BLaER1 treated with 17β-estradiol and CSF1 and Interleukin-3, amounts not matched to agents 10 nM and 100 nM (cell line): ENCODE measurements at regions not wholly inside any gene's neighbourhood (a gene's known extent, or its start where the extent isn't known, plus 50 kb on each side); places are given as distances from the start of the nearest gene placed in this dataset.
A peak's percentile ranks its signal among the peaks of the same experiment; 100 is the strongest.

Source experiments
- H3K27ac ChIP-seq, 11 experiments: shearing (Covaris generic); formaldehyde crosslinking; 2 replicates each; pipeline ENCODE4 v1.8.1; 2022
- H3K27me3 ChIP-seq, 11 experiments: shearing (Covaris generic); formaldehyde crosslinking; 2 replicates each; pipeline ENCODE4 v1.8.1; 2022
- H3K36me3 ChIP-seq, 11 experiments: shearing (Covaris generic); formaldehyde crosslinking; 2 replicates each; pipeline ENCODE4 v1.8.1; 2022
- H3K4me1 ChIP-seq, 10 experiments: shearing (Covaris generic); formaldehyde crosslinking; 2 replicates each; pipeline ENCODE4 v1.8.1; 2022
- H3K4me2 ChIP-seq, 11 experiments: shearing (Covaris generic); formaldehyde crosslinking; 2 replicates each; pipeline ENCODE4 v1.8.1; 2022
- H3K4me3 ChIP-seq, 10 experiments: shearing (Covaris generic); formaldehyde crosslinking; 2 replicates each; pipeline ENCODE4 v1.8.1; 2022
- H3K9ac ChIP-seq, 11 experiments: shearing (Covaris generic); formaldehyde crosslinking; 2 replicates each; pipeline ENCODE4 v1.8.1; 2022
- H3K9me3 ChIP-seq, 11 experiments: shearing (Covaris generic); formaldehyde crosslinking; replicated peaks in 1 of 11; 2 replicates each; pipeline ENCODE4 v1.8.1; 2022
- H4K20me1 ChIP-seq, 11 experiments: shearing (Covaris generic); formaldehyde crosslinking; 2 replicates each; pipeline ENCODE4 v1.8.1; 2022
- Cebpa-rat ChIP-seq, 11 experiments: shearing (Covaris generic); IDR thresholded peaks; 2 replicates each; pipeline ENCODE4 v1.8.1; 2022

- peaks cover 0 to 12% (median 5%) of the 10 kb centered on the region in 10 experiments; a peak in 10 of 20 replicates for H3K4me1 ChIP-seq
Measured at GRCh38 chr3:177563243-177563780, 366.0 kb upstream of the TBL1XR1 start.

GRCh38 chr3:177563792-177564191 is 366.5 kb upstream of the TBL1XR1 start:
- no peak for TF ChIP-seq Cebpa-rat (IDR thresholded peaks at IDR 0.05)
- Histone ChIP-seq H4K20me1 (no peaks in the 10 kb centered on the region), H3K4me2 (peak overlapping the region in 8 of 11 experiments; percentile 9 to 44 (median 28); a peak in 9 of 22 replicates), H3K36me3 (no peaks in the 10 kb centered on the region), H3K27ac (no peak overlapping the region), H3K27me3 (no peaks in the 10 kb centered on the region), H3K4me1 (peaks cover 0 to 12% (median 5%) of the 10 kb centered on the region in 10 experiments; a peak in 10 of 20 replicates), H3K4me3 (no peak overlapping the region), H3K9ac (no peak overlapping the region), H3K9me3 (peaks cover 0 to 55% (median 30%) of the 10 kb centered on the region in 11 experiments; a peak in 13 of 22 replicates)

More at GRCh38 chr3:177563243-177563780, 366.0 kb upstream of the TBL1XR1 start:
- no peak for TF ChIP-seq Cebpa-rat (IDR thresholded peaks at IDR 0.05)
- no peaks in the 10 kb centered on the region for H3K36me3 ChIP-seq
- H4K20me1 ChIP-seq, result no peaks in the 10 kb centered on the region
- no peak overlapping the region for H3K9ac ChIP-seq
- no peaks in the 10 kb centered on the region for H3K27me3 ChIP-seq
- H3K9me3 ChIP-seq, result peaks cover 0 to 55% (median 30%) of the 10 kb centered on the region in 11 experiments; a peak in 12 of 22 replicates
- no peak overlapping the region for H3K4me3 ChIP-seq
- peak overlapping the region in 1 of 11 experiments; percentile 44; a peak in 2 of 22 replicates for H3K4me2 ChIP-seq
- no peak overlapping the region for H3K27ac ChIP-seq

GRCh38 chr3:177565981-177566380 is 368.7 kb upstream of the TBL1XR1 start:
- TF ChIP-seq Cebpa-rat (IDR thresholded peaks at IDR 0.05), result no peak
- no peak overlapping the region for H3K27ac ChIP-seq
- no peak overlapping the region for H3K9ac ChIP-seq
- no peaks in the 10 kb centered on the region for H4K20me1 ChIP-seq
- H3K27me3 ChIP-seq, result no peaks in the 10 kb centered on the region
- H3K4me2 ChIP-seq, result no peak overlapping the region
- peaks cover 12 to 27% (median 19%) of the 10 kb centered on the region in 10 experiments for H3K4me1 ChIP-seq
- H3K4me3 ChIP-seq, result no peak overlapping the region
- peaks cover 0 to 48% (median 24%) of the 10 kb centered on the region in 11 experiments; a peak in 15 of 22 replicates for H3K9me3 ChIP-seq
- H3K36me3 ChIP-seq, result no peaks in the 10 kb centered on the region

- Histone ChIP-seq H3K4me2 (no peak overlapping the region), H4K20me1 (no peaks in the 10 kb centered on the region), H3K4me1 (peaks cover 15 to 31% (median 26%) of the 10 kb centered on the region in 10 experiments), H3K27ac (no peak overlapping the region), H3K36me3 (no peaks in the 10 kb centered on the region), H3K9me3 (peaks cover 0 to 55% (median 23%) of the 10 kb centered on the region in 11 experiments; a peak in 14 of 22 replicates), H3K9ac (no peak overlapping the region), H3K4me3 (no peak overlapping the region), H3K27me3 (no peaks in the 10 kb centered on the region)
- TF ChIP-seq Cebpa-rat (IDR thresholded peaks at IDR 0.05), result no peak
Measured at GRCh38 chr3:177567833-177568232, 370.6 kb upstream of the TBL1XR1 start.

- Histone ChIP-seq H3K4me1 (peaks cover 14 to 30% (median 22%) of the 10 kb centered on the region in 10 experiments), H3K36me3 (no peaks in the 10 kb centered on the region), H3K27me3 (no peaks in the 10 kb centered on the region), H3K9me3 (peaks cover 0 to 55% (median 27%) of the 10 kb centered on the region in 11 experiments; a peak in 14 of 22 replicates), H3K9ac (no peak overlapping the region), H3K4me3 (no peak overlapping the region), H3K4me2 (peak overlapping the region in 1 of 11 experiments; percentile 59; a peak in 2 of 22 replicates), H3K27ac (peak overlapping the region in 1 of 11 experiments; percentile 39; a peak in 1 of 22 replicates), H4K20me1 (no peaks in the 10 kb centered on the region)
- no peak for TF ChIP-seq Cebpa-rat (IDR thresholded peaks at IDR 0.05)
Measured at GRCh38 chr3:177569193-177569592, 371.9 kb upstream of the TBL1XR1 start.

GRCh38 chr3:177569875-177570657 is 372.8 kb upstream of the TBL1XR1 start:
- peak overlapping the region in 2 of 11 experiments; percentile 4 to 39; a peak in 3 of 22 replicates for H3K27ac ChIP-seq
- H3K9me3 ChIP-seq, result peaks cover 0 to 52% (median 25%) of the 10 kb centered on the region in 11 experiments; a peak in 14 of 22 replicates
- H4K20me1 ChIP-seq, result no peaks in the 10 kb centered on the region
- TF ChIP-seq Cebpa-rat (IDR thresholded peaks at IDR 0.05), result no peak
- 0 out of 20 replicates have a peak overlapping the region, but pooled peaks of 1 of the 10 experiments have one; percentile 6 for H3K4me3 ChIP-seq
- H3K27me3 ChIP-seq, result no peaks in the 10 kb centered on the region
- H3K4me2 ChIP-seq, result peak overlapping the region; percentile 48 to 75 (median 63)
- no peak overlapping the region for H3K9ac ChIP-seq
- peaks cover 13 to 39% (median 17%) of the 10 kb centered on the region in 10 experiments for H3K4me1 ChIP-seq
- no peaks in the 10 kb centered on the region for H3K36me3 ChIP-seq

- Histone ChIP-seq H3K27me3 (no peaks in the 10 kb centered on the region), H3K27ac (peak overlapping the region in 1 of 11 experiments; percentile 39; a peak in 1 of 22 replicates), H3K9me3 (peaks cover 0 to 48% (median 13%) of the 10 kb centered on the region in 11 experiments; a peak in 14 of 22 replicates), H4K20me1 (no peaks in the 10 kb centered on the region), H3K4me2 (peak overlapping the region in 10 of 11 experiments; percentile 43 to 75 (median 61); a peak in 13 of 22 replicates), H3K4me3 (no peak overlapping the region), H3K36me3 (no peaks in the 10 kb centered on the region), H3K4me1 (peaks cover 13 to 43% (median 21%) of the 10 kb centered on the region in 10 experiments), H3K9ac (no peak overlapping the region)
- no peak for TF ChIP-seq Cebpa-rat (IDR thresholded peaks at IDR 0.05)
Measured at GRCh38 chr3:177571271-177571943, 374.1 kb upstream of the TBL1XR1 start.

GRCh38 chr3:177571944-177572315 is 374.6 kb upstream of the TBL1XR1 start:
- Histone ChIP-seq H3K27me3 (no peaks in the 10 kb centered on the region), H3K4me3 (no peak overlapping the region), H3K36me3 (no peaks in the 10 kb centered on the region), H3K9me3 (peaks cover 0 to 44% (median 13%) of the 10 kb centered on the region in 11 experiments; a peak in 13 of 22 replicates), H4K20me1 (no peaks in the 10 kb centered on the region), H3K4me2 (peak overlapping the region in 1 of 11 experiments; percentile 59; a peak in 2 of 22 replicates), H3K4me1 (peaks cover 17 to 43% (median 26%) of the 10 kb centered on the region in 10 experiments), H3K9ac (no peak overlapping the region), H3K27ac (no peak overlapping the region)
- TF ChIP-seq Cebpa-rat (IDR thresholded peaks at IDR 0.05), result no peak
